GM06990 (cell line): ENCODE measurements at regions not wholly inside any gene's neighbourhood (a gene's known extent, or its start where the extent isn't known, plus 50 kb on each side); places are given as distances from the start of the nearest gene placed in this dataset.

Experiments
- DNase-seq: peaks from one replicate; pipeline ENCODE4 v3.0.0-alpha.2; 2011; ENCODE audit not compliant: insufficient read length; ENCODE audit errors: extremely low read depth
- H3K27me3 ChIP-seq: replicated peaks from 2 replicates; pipeline ENCODE4 v1.6.0; 2011; ENCODE audit warnings: low read length; ENCODE audit not compliant: control insufficient read depth, insufficient read depth
- H3K36me3 ChIP-seq: 2 replicates; pipeline ENCODE4 v1.5.1; 2011; ENCODE audit warnings: low read length; ENCODE audit not compliant: control insufficient read depth, insufficient read depth
- H3K4me3 ChIP-seq: replicated peaks from 2 replicates; pipeline ENCODE4 v1.5.1; 2011; ENCODE audit warnings: low read depth, mild to moderate bottlenecking, control low read depth, low read length
- TF ChIP-seq, protein P1 (sequence below): IDR thresholded peaks from 2 replicates; pipeline ENCODE4 v1.5.1; 2011; ENCODE audit warnings: low read length, control low read depth, mild to moderate bottlenecking, inconsistent platforms; ENCODE audit not compliant: insufficient read depth, poor library complexity, severe bottlenecking

DNA sequence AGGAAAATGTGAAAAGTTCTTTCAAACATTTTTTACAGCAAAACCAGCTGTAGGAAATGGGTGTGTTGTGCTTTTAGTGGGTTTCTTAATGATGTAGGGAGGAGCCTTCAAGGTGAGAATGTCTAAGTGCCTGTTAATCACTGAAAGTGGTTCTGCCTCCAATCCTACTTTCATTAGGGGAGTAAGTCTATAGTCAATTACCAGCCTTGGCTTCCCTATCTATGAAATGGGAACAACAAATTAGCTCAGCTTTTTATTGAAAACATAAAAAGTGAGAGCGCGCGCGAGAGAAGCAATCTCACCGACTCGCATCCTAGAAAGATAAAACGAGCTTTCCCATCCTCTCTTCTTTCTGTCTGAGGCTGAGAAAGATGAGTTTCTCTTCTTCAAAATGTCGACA lies 140.0 kb upstream of the LHX5 start:
- Histone ChIP-seq H3K36me3 (no peaks in the 10 kb centered on the region), H3K27me3 (no peaks in the 10 kb centered on the region; the same call in none of the 2 replicates), H3K4me3 (no peak overlapping the region)
- no peak for DNase-seq
- TF ChIP-seq, protein P1, sequence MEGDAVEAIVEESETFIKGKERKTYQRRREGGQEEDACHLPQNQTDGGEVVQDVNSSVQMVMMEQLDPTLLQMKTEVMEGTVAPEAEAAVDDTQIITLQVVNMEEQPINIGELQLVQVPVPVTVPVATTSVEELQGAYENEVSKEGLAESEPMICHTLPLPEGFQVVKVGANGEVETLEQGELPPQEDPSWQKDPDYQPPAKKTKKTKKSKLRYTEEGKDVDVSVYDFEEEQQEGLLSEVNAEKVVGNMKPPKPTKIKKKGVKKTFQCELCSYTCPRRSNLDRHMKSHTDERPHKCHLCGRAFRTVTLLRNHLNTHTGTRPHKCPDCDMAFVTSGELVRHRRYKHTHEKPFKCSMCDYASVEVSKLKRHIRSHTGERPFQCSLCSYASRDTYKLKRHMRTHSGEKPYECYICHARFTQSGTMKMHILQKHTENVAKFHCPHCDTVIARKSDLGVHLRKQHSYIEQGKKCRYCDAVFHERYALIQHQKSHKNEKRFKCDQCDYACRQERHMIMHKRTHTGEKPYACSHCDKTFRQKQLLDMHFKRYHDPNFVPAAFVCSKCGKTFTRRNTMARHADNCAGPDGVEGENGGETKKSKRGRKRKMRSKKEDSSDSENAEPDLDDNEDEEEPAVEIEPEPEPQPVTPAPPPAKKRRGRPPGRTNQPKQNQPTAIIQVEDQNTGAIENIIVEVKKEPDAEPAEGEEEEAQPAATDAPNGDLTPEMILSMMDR: no peak

DNA sequence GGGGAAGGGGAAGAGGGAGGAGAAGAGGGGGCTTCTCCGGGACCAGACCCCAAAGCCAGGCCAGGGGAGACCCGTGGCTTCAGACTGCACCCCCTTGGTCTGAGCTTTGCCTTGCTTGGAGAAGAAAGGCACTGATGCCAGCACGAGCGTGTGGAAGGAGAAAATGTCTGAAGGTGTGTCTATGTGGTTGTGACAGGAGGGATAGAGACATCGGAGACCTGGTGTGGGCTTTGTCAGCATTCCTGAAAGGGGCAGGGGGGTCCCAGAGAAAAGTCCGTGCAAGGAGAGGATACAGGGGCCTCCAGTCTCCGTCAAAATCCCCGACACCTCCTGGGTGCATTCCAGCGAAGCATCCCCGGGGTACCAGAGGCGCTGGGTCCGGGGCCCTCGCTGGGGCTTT lies 139.0 kb upstream of the LHX5 start:
- no peaks in the 10 kb centered on the region; the same call in none of the 2 replicates for H3K27me3 ChIP-seq
- no peak for DNase-seq
- TF ChIP-seq, protein P1: no peak
- H3K36me3 ChIP-seq: no peaks in the 10 kb centered on the region
- H3K4me3 ChIP-seq: no peak overlapping the region

DNA sequence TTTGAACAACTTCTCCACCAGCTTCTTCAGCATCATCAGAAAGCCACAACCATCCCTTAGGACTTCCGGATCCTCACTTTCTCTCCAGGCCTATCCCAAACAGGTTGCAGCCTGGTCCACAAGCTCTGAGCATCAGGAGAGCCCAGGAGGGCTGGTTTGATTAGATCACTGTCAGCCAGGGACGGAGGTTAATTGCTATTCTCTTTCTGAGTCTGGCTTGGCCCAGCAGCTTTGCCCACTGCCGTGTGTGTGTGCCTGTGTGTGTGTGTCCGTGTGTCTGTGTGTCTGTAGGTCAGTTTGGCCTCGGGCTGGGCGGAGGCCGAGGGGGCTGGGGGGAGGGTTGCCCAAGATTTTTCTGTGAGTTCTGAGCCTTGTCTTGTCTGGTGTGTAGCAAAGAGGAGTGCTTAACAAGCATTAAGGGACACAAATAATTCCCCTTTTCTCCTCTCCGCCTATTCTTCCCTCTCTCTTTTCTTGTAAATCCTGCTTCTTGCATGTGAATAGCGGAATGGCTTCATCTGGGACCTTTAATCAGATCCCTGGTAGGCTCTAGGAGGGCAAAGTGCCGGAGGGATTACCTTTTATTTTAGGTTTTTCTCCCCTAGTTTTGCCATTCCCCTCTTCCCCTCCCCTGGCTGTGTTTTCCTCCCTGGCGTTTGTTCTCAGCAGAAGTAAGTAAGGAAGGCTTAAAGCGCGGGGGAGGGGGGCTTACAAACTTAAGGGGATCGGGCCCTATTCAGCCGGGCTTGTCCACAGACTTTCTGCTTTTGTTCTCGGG lies 138.2 kb upstream of the LHX5 start:
- H3K27me3 ChIP-seq: no peaks in the 10 kb centered on the region; the same call in none of the 2 replicates
- no peak for DNase-seq
- TF ChIP-seq, protein P1: no peak
- no peak overlapping the region for H3K4me3 ChIP-seq
- H3K36me3 ChIP-seq: no peaks in the 10 kb centered on the region

DNA sequence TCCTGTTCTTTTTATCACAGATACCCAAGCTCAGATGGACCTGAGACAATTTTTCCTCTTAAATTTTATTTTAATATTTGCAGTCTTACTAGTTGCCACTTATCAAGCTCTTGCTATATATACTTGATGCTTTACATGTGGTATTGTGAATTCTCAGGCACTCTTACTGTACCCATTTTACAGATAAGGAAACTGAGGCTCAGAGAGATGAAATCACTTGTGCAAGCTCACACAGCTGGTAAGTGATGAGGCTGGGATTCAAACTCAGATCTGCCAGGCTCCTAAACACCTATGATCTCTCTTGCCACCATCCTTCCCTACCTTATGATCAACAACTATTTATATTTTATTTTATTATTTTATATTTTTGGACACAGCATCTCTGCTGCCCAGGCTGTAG lies 133.0 kb upstream of the LHX5 start:
- Histone ChIP-seq H3K4me3 (no peak overlapping the region), H3K27me3 (no peaks in the 10 kb centered on the region), H3K36me3 (no peaks in the 10 kb centered on the region)
- TF ChIP-seq, protein P1: no peak
- DNase-seq: no peak

DNA sequence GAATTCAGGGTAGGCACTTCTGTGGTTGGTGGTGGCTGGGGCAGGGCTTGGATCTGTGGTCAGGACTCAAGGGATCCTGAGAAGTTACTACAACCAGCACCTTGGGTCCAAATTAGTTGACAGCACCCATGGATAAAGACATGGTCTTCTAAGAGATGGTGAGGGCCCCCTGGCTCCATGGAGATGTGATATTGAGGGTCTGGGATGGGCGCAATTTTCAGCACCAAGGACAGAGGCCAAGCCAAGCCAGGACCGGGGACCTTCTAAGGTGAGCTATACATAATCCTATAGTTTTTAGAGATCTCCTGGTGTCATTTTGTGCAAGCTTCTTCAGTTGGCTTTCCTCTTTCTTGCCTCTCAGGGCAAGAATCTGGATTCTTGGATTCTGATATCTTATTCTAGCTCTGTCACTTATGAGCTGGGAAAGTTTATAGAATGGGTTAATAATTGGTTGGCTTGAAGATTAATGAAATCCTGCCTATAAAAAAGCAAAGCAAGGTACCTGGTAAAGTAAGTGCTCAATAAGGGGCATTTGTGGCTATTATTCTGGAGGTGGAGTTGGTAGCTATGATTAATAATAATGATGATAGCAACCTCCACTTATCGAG lies 130.1 kb upstream of the LHX5 start:
- TF ChIP-seq, protein P1: no peak
- DNase-seq: no peak
- H3K4me3 ChIP-seq: no peak overlapping the region
- no peaks in the 10 kb centered on the region for H3K27me3 ChIP-seq
- H3K36me3 ChIP-seq: no peaks in the 10 kb centered on the region
